Cardiac fibroblast (primary cell): ENCODE measurements at regions not wholly inside any gene's neighbourhood (a gene's known extent, or its start where the extent isn't known, plus 50 kb on each side); places are given as distances from the start of the nearest gene placed in this dataset.
A peak's percentile ranks its signal among the peaks of the same experiment; 100 is the strongest.

ENCODE experiments used
- DNase-seq, 2 donors: peaks; one replicate each; pipeline versions ENCODE4 v3.0.0 to v3.0.0-alpha.2; 2010; ENCODE audit warnings: low read depth in 2 of 2
- H3K4me3 ChIP-seq, 2 donors: replicated peaks in 1 of 2; 1 replicate in 1 of 2; 2 replicates in 1 of 2; pipeline ENCODE4 v1.5.1; 2011; ENCODE audit warnings: low read depth in 2 of 2, low read length in 2 of 2, mild to moderate bottlenecking in 2 of 2, moderate library complexity in 1 of 2
- CTCF ChIP-seq: IDR thresholded peaks from one replicate; pipeline ENCODE4 v1.5.1; 2011; ENCODE audit warnings: low read depth, mild to moderate bottlenecking, low read length, inconsistent platforms

GRCh38 chr11:113634940-113635575 lies 71.0 kb downstream of the TMPRSS5 start:
- DNase-seq: peak in 1 of 2 donors; percentile 18
- no peak for TF ChIP-seq CTCF
- no peak overlapping the region for H3K4me3 ChIP-seq

GRCh38 chr11:113632981-113633380 lies 73.1 kb downstream of the TMPRSS5 start:
- H3K4me3 ChIP-seq: no peak overlapping the region
- no peak for TF ChIP-seq CTCF
- peak; percentile 35 to 88 for DNase-seq

DNA sequence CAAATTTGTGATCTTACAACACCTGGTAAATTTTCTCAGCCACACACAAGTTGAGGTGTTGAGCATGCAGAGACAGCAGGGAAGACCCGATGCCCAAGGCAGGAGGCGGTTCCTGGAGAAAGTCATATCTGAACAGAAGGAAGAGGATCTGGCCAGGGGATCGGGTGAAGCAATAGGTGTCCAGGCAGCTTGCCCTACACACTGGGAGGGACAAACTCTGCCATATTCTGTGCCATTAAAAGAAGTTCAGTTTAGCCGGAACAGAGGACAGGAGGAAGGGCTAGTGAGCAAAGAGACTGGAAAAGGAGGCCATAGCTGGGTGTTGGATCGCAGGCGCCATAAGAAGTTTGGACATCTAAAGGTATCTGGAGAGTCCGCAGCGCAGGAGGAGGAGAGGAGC lies 76.5 kb downstream of the TMPRSS5 start:
- TF ChIP-seq CTCF: no peak
- DNase-seq: no peak
- H3K4me3 ChIP-seq: no peak overlapping the region

GRCh38 chr11:113628912-113629311 lies 77.2 kb downstream of the TMPRSS5 start:
- TF ChIP-seq CTCF: no peak
- no peak for DNase-seq
- no peak overlapping the region for H3K4me3 ChIP-seq

DNA sequence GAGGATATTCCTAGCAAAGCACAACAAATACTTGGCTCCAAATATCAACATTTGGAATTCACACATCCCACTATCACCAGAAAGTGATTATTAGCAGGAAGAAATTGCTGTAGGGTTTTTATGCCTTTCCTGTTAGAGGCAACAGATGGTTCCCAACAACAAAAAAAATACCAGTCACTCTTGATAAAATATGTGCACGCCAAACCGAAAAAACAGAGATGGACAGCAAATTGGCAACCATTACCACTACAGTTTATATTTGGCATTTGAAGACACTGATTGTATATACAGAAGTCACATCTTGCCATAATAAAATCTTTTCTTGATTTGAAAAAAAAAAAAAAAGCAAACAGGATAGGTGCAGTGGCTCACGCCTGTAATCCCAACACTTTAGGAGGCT lies 78.2 kb downstream of the TMPRSS5 start:
- DNase-seq: no peak
- no peak for TF ChIP-seq CTCF
- no peak overlapping the region for H3K4me3 ChIP-seq

- DNase-seq: no peak
- no peak overlapping the region for H3K4me3 ChIP-seq
- TF ChIP-seq CTCF: no peak
These were observed 78.8 kb downstream of the TMPRSS5 start for GRCh38 chr11:113627297-113627696.

DNA sequence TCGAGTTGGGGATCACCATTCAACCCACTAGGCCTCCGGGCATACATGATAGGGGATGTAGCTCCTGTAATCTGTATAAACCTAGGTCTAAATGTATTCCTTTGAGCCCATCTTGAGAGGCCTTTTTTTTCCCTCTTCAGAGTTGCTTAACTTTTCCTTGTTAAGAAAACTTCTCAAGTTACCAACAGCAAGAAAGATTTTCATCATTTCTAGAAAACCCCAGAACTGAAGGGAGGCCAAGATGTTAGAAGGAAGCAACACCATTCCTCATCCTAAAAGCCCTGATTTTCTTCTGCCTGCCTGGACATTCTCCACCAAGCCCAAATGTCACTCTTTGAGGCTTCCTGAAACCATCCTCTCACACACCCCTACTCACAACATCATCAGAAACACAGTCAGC lies 79.4 kb downstream of the TMPRSS5 start:
- no peak for TF ChIP-seq CTCF
- H3K4me3 ChIP-seq: no peak overlapping the region
- DNase-seq: peak in 1 of 2 donors; percentile 3
